ENCODE measurements at regions not wholly inside any gene's neighbourhood (a gene's known extent, or its start where the extent isn't known, plus 50 kb on each side); places are given as distances from the start of the nearest gene placed in this dataset.

- peak in 1 of 2 donors; percentile 59 for ATAC-seq (replicated peaks in 1 of 2)
- Mint-ChIP-seq H3K9me3 (no peaks in the 10 kb centered on the region), H3K36me3 (ENCODE audit: insufficient read depth in 2 of 2) (no peaks in the 10 kb centered on the region), H3K27me3 (ENCODE audit: low read depth) (no peaks in the 10 kb centered on the region), H3K4me1 (ENCODE audit: low read depth) (peaks cover 5% of the 10 kb centered on the region), H3K27ac (no peak overlapping the region), H3K4me3 (no peak overlapping the region)
- DNase-seq, result no peak
Measured at GRCh38 chr2:143949121-143949848, 570.6 kb downstream of the ZEB2 start.

GRCh38 chr2:143948710-143949109 lies 571.2 kb downstream of the ZEB2 start:
- H3K27ac Mint-ChIP-seq, result no peak overlapping the region
- H3K36me3 Mint-ChIP-seq (ENCODE audit: insufficient read depth in 2 of 2), result no peaks in the 10 kb centered on the region
- DNase-seq (no peak), ATAC-seq (replicated peaks in 1 of 2) (no peak)
- H3K4me1 Mint-ChIP-seq (ENCODE audit: low read depth), result peaks cover 5% of the 10 kb centered on the region
- no peak overlapping the region for H3K4me3 Mint-ChIP-seq
- H3K27me3 Mint-ChIP-seq (ENCODE audit: low read depth), result no peaks in the 10 kb centered on the region
- no peaks in the 10 kb centered on the region for H3K9me3 Mint-ChIP-seq

GRCh38 chr2:143946436-143947391 lies 573.2 kb downstream of the ZEB2 start:
- H3K4me3 Mint-ChIP-seq, result no peak overlapping the region
- ATAC-seq (replicated peaks in 1 of 2), result no peak
- H3K27ac Mint-ChIP-seq, result no peak overlapping the region
- no peak for DNase-seq
- no peaks in the 10 kb centered on the region for H3K36me3 Mint-ChIP-seq (ENCODE audit: insufficient read depth in 2 of 2)
- H3K9me3 Mint-ChIP-seq, result no peaks in the 10 kb centered on the region
- peaks cover 5% of the 10 kb centered on the region for H3K4me1 Mint-ChIP-seq (ENCODE audit: low read depth)
- H3K27me3 Mint-ChIP-seq (ENCODE audit: low read depth), result no peaks in the 10 kb centered on the region

- no peaks in the 10 kb centered on the region for H3K9me3 Mint-ChIP-seq
- no peak for DNase-seq
Measured at GRCh38 chr2:143942486-143942885, 577.4 kb downstream of the ZEB2 start.

DNA sequence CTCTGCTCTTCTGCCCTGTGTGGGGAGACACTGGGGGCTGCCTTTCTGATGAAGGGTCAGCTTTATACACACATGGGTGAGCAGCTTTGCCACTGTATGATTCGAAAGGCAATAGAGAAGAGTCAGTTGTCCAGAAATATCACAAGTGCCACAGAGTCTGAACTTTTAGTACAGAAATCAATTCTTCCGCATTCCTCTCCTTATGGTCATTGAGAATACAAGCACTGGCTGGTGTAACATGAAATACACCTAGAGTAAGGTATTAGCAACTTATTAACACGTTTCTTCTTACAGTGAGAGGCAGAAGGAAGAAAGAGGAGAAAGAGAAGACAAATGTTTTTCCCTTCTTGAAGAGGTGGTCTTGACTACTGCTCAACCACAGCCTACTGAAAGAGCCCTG lies 579.2 kb downstream of the ZEB2 start:
- H3K4me1 Mint-ChIP-seq (ENCODE audit: low read depth), result peaks cover 15% of the 10 kb centered on the region
- no peak overlapping the region for H3K4me3 Mint-ChIP-seq
- DNase-seq, result no peak
- peaks cover 39% of the 10 kb centered on the region for H3K27me3 Mint-ChIP-seq (ENCODE audit: low read depth)
- no peaks in the 10 kb centered on the region for H3K9me3 Mint-ChIP-seq
- no peak overlapping the region for H3K27ac Mint-ChIP-seq
- ATAC-seq (replicated peaks in 1 of 2), result no peak
- H3K36me3 Mint-ChIP-seq (ENCODE audit: insufficient read depth in 2 of 2), result no peaks in the 10 kb centered on the region

More at GRCh38 chr2:143942486-143942885, 577.4 kb downstream of the ZEB2 start:
- Mint-ChIP-seq H3K27me3 (ENCODE audit: low read depth) (peaks cover 31% of the 10 kb centered on the region), H3K36me3 (ENCODE audit: insufficient read depth in 2 of 2) (no peaks in the 10 kb centered on the region), H3K4me3 (no peak overlapping the region), H3K27ac (no peak overlapping the region), H3K4me1 (ENCODE audit: low read depth) (peaks cover 10% of the 10 kb centered on the region)
- ATAC-seq (replicated peaks in 1 of 2), result no peak

GRCh38 chr2:143939626-143940330 lies 580.1 kb downstream of the ZEB2 start:
- H3K27ac Mint-ChIP-seq, result no peak overlapping the region
- no peaks in the 10 kb centered on the region for H3K9me3 Mint-ChIP-seq
- ATAC-seq (replicated peaks in 1 of 2) (no peak), DNase-seq (no peak)
- peaks cover 48% of the 10 kb centered on the region for H3K27me3 Mint-ChIP-seq (ENCODE audit: low read depth)
- peaks cover 15% of the 10 kb centered on the region for H3K4me1 Mint-ChIP-seq (ENCODE audit: low read depth)
- H3K4me3 Mint-ChIP-seq, result no peak overlapping the region
- no peaks in the 10 kb centered on the region for H3K36me3 Mint-ChIP-seq (ENCODE audit: insufficient read depth in 2 of 2)

- Mint-ChIP-seq H3K27me3 (ENCODE audit: low read depth) (peaks cover 68% of the 10 kb centered on the region), H3K9me3 (no peaks in the 10 kb centered on the region), H3K36me3 (ENCODE audit: insufficient read depth in 2 of 2) (no peaks in the 10 kb centered on the region), H3K27ac (no peak overlapping the region), H3K4me1 (ENCODE audit: low read depth) (peaks cover 15% of the 10 kb centered on the region), H3K4me3 (peak overlapping the region; percentile 65 to 80)
- peak; percentile 25 to 26 for ATAC-seq (replicated peaks in 1 of 2)
- DNase-seq, result no peak
Measured at GRCh38 chr2:143937723-143938350, 582.1 kb downstream of the ZEB2 start.

DNA sequence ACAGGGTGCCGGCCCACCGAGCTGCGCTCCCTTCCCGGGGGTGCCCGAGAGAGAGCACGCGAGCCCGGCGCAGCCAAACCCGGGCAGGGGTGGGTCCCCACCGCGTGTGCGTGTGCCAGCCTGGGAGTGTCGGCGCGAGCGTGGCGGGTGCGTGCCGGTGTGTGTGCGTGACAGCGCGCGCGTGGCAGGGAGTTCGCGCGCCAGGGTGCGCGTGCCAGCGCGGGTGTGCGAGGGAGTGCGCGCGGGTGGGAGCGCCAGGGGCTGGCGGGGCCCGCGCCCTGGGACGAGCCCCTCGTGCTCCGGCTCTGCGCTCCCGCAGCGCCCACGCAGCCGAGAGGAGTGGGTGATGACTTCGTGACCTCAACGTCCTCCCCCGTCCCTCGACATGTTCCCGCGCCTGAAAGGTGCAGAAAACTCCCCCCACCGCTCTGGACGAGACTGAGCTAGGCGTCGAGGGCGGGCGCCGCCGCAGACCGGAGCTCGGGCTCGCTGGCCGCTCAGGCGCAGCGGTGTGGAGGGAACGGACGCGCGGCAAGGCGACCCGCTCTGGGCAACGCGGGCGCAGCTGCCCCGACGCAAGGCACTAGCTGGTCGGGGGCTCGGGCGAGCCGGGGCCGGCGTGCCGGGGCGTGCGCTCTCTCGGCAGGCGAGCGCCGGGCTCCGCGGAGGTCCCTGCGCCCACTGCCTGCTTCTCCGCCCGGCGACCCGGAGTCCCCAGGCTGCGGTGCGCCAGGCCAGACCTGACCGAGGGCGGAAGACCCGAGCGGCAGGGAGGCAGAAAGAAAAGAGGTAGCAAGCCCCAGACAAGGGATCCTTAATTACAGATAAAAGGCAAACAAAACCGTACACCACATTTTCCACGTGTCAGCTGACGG lies 582.8 kb downstream of the ZEB2 start:
- Mint-ChIP-seq H3K27ac (no peak overlapping the region), H3K27me3 (ENCODE audit: low read depth) (peaks cover 72% of the 10 kb centered on the region), H3K4me3 (peak overlapping the region; percentile 78 to 80), H3K4me1 (ENCODE audit: low read depth) (peaks cover 15% of the 10 kb centered on the region), H3K9me3 (no peaks in the 10 kb centered on the region), H3K36me3 (ENCODE audit: insufficient read depth in 2 of 2) (no peaks in the 10 kb centered on the region)
- DNase-seq, result peak; percentile 36 to 58
- peak; percentile 83 to 84 for ATAC-seq (replicated peaks in 1 of 2)

- Mint-ChIP-seq H3K27ac (no peak overlapping the region), H3K9me3 (no peaks in the 10 kb centered on the region), H3K36me3 (ENCODE audit: insufficient read depth in 2 of 2) (no peaks in the 10 kb centered on the region), H3K4me1 (ENCODE audit: low read depth) (peaks cover 15% of the 10 kb centered on the region), H3K27me3 (ENCODE audit: low read depth) (peaks cover 78% of the 10 kb centered on the region), H3K4me3 (peak overlapping the region; percentile 76 to 78)
- ATAC-seq (replicated peaks in 1 of 2), result no peak
- no peak for DNase-seq
Measured at GRCh38 chr2:143936538-143936847, 583.4 kb downstream of the ZEB2 start.

DNA sequence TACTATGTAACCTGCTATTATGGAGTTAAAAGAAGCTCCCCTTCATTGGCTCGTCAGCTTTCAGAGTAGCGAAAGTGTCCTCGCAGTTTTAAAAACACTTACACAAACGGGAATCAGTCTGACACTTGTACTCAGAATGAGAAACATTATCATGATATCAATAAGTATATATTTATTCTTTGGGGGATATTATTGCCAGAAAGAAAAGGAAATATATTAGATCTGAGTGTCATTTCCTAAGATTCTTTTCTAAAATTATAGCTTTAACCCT lies 584.5 kb downstream of the ZEB2 start:
- ATAC-seq (replicated peaks in 1 of 2) (no peak), DNase-seq (no peak)
- H3K4me1 Mint-ChIP-seq (ENCODE audit: low read depth), result peaks cover 15% of the 10 kb centered on the region
- no peak overlapping the region for H3K4me3 Mint-ChIP-seq
- H3K27me3 Mint-ChIP-seq (ENCODE audit: low read depth), result peaks cover 76% of the 10 kb centered on the region
- H3K27ac Mint-ChIP-seq, result no peak overlapping the region
- H3K9me3 Mint-ChIP-seq, result no peaks in the 10 kb centered on the region
- no peaks in the 10 kb centered on the region for H3K36me3 Mint-ChIP-seq (ENCODE audit: insufficient read depth in 2 of 2)

GRCh38 chr2:143934626-143935481 lies 585.1 kb downstream of the ZEB2 start:
- H3K27me3 Mint-ChIP-seq (ENCODE audit: low read depth), result peaks cover 73% of the 10 kb centered on the region
- DNase-seq (no peak), ATAC-seq (replicated peaks in 1 of 2) (no peak)
- H3K4me1 Mint-ChIP-seq (ENCODE audit: low read depth), result peaks cover 15% of the 10 kb centered on the region
- no peak overlapping the region for H3K27ac Mint-ChIP-seq
- no peaks in the 10 kb centered on the region for H3K9me3 Mint-ChIP-seq
- H3K36me3 Mint-ChIP-seq (ENCODE audit: insufficient read depth in 2 of 2), result no peaks in the 10 kb centered on the region
- H3K4me3 Mint-ChIP-seq, result no peak overlapping the region
